CD4-positive, alpha-beta T cell treated with Interleukin-6 for 4 hours (primary cell): ENCODE measurements at regions not wholly inside any gene's neighbourhood (a gene's known extent, or its start where the extent isn't known, plus 50 kb on each side); places are given as distances from the start of the nearest gene placed in this dataset.

Experiments
- DNase-seq: peaks from one replicate; pipeline ENCODE4 v3.0.0-alpha.2; 2020; ENCODE audit warnings: mixed read lengths

GRCh38 chr12:114916124-114916523 lies 232.1 kb upstream of the TBX3 start:
- DNase-seq = no peak

GRCh38 chr12:114913871-114914801 lies 230.2 kb upstream of the TBX3 start:
- DNase-seq = no peak

GRCh38 chr12:114912811-114913210 lies 228.8 kb upstream of the TBX3 start:
- DNase-seq = no peak

GRCh38 chr12:114911196-114911595 lies 227.2 kb upstream of the TBX3 start:
- DNase-seq = no peak

GRCh38 chr12:114904254-114905003 lies 220.5 kb upstream of the TBX3 start:
- no peak for DNase-seq

GRCh38 chr12:114903083-114903691 lies 219.2 kb upstream of the TBX3 start:
- DNase-seq = no peak

GRCh38 chr12:114902665-114903064 lies 218.7 kb upstream of the TBX3 start:
- DNase-seq = no peak

- no peak for DNase-seq
Measured at GRCh38 chr12:114901316-114901715, 217.3 kb upstream of the TBX3 start.

GRCh38 chr12:114898159-114898558 lies 214.2 kb upstream of the TBX3 start:
- no peak for DNase-seq

GRCh38 chr12:114895827-114896226 lies 211.9 kb upstream of the TBX3 start:
- DNase-seq = no peak

- DNase-seq = no peak
Measured at GRCh38 chr12:114895081-114895480, 211.1 kb upstream of the TBX3 start.

- DNase-seq = no peak
Measured at GRCh38 chr12:114894076-114894475, 210.1 kb upstream of the TBX3 start.

- DNase-seq = no peak
Measured at GRCh38 chr12:114888928-114889584, 205.1 kb upstream of the TBX3 start.

- no peak for DNase-seq
Measured at GRCh38 chr12:114888448-114888847, 204.5 kb upstream of the TBX3 start.

GRCh38 chr12:114885501-114885900 lies 201.5 kb upstream of the TBX3 start:
- DNase-seq = no peak

GRCh38 chr12:114884575-114884974 lies 200.6 kb upstream of the TBX3 start:
- DNase-seq = no peak

- DNase-seq = no peak
Measured at GRCh38 chr12:114882083-114882482, 198.1 kb upstream of the TBX3 start.

- DNase-seq = no peak
Measured at GRCh38 chr12:114879354-114879753, 195.4 kb upstream of the TBX3 start.

- no peak for DNase-seq
Measured at GRCh38 chr12:114878781-114879180, 194.8 kb upstream of the TBX3 start.

- DNase-seq = no peak
Measured at GRCh38 chr12:114876968-114877680, 193.1 kb upstream of the TBX3 start.

GRCh38 chr12:114875313-114875712 lies 191.3 kb upstream of the TBX3 start:
- no peak for DNase-seq

GRCh38 chr12:114873656-114874055 lies 189.7 kb upstream of the TBX3 start:
- DNase-seq = no peak
